ENCODE measurements at regions not wholly inside any gene's neighbourhood (a gene's known extent, or its start where the extent isn't known, plus 50 kb on each side); places are given as distances from the start of the nearest gene placed in this dataset.

DNA sequence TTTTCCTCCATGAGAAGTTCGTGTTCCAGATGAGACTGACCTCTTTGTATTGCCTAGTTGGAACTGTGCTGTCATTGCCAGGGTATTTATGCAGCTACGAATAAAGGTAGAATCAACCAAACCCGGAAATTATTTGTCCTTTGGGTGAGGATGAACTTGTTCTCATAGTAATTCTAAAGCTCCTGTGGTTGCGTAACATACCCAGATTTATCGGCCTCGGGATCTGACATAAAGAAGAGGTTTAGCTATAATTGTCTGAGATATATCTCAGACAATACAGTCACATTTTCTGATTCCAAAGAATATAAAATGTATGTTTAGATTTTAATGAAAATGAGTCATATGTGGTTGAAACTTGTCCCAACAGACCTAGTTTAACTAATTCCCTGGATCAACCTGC is 628.7 kb upstream of the LINC00305 start:
- TF ChIP-seq POLR2AphosphoS5 (IDR thresholded peaks at IDR 0.05): no peak
- TF ChIP-seq, protein P1, sequence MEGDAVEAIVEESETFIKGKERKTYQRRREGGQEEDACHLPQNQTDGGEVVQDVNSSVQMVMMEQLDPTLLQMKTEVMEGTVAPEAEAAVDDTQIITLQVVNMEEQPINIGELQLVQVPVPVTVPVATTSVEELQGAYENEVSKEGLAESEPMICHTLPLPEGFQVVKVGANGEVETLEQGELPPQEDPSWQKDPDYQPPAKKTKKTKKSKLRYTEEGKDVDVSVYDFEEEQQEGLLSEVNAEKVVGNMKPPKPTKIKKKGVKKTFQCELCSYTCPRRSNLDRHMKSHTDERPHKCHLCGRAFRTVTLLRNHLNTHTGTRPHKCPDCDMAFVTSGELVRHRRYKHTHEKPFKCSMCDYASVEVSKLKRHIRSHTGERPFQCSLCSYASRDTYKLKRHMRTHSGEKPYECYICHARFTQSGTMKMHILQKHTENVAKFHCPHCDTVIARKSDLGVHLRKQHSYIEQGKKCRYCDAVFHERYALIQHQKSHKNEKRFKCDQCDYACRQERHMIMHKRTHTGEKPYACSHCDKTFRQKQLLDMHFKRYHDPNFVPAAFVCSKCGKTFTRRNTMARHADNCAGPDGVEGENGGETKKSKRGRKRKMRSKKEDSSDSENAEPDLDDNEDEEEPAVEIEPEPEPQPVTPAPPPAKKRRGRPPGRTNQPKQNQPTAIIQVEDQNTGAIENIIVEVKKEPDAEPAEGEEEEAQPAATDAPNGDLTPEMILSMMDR (IDR thresholded peaks at IDR 0.05): no peak
- TF ChIP-seq POLR2A (IDR thresholded peaks at IDR 0.05): no peak
